OCI-LY3 (cell line): ENCODE measurements at regions not wholly inside any gene's neighbourhood (a gene's known extent, or its start where the extent isn't known, plus 50 kb on each side); places are given as distances from the start of the nearest gene placed in this dataset.

Source experiments
- H2AFZ ChIP-seq: fragments of 200-600, 300-600 bp; shearing (Covaris generic); 2 replicates; pipeline ENCODE4 v1.6.0; 2014; ENCODE audit warnings: antibody characterized with exemption, low read depth, low read length
- H3K27ac ChIP-seq: fragments of 200-600, 300-600 bp; sonication (generic); 2 replicates; pipeline ENCODE4 v1.5.1; 2014; ENCODE audit warnings: mild to moderate bottlenecking, low read length, moderate library complexity, mixed read lengths
- H3K27me3 ChIP-seq: fragments of 200-600, 300-600 bp; sonication (generic); 2 replicates; pipeline ENCODE4 v1.6.1; 2014; ENCODE audit warnings: low read depth, low read length, mixed read lengths
- H3K36me3 ChIP-seq: fragments of 200-600, 300-600 bp; sonication (generic); replicated peaks from 2 replicates; pipeline ENCODE3; 2014; ENCODE audit warnings: low read depth, low read length, mixed read lengths
- H3K4me1 ChIP-seq: fragments of 300-600, 200-600 bp; sonication (generic); 2 replicates; pipeline ENCODE4 v1.6.1; 2014; ENCODE audit warnings: low read length, mixed read lengths
- H3K4me2 ChIP-seq: fragments of 200-600, 300-600 bp; sonication (generic); 2 replicates; pipeline ENCODE4 v1.6.1; 2014; ENCODE audit warnings: low read length, mixed read lengths
- H3K4me3 ChIP-seq: fragments of 300-600, 200-600 bp; sonication (generic); 2 replicates; pipeline ENCODE4 v1.5.1; 2014; ENCODE audit warnings: antibody characterized with exemption, mild to moderate bottlenecking, low read length, moderate library complexity
- H3K79me2 ChIP-seq: fragments of 300-600, 200-600 bp; shearing (Covaris generic); 2 replicates; pipeline ENCODE4 v1.6.1; 2014; ENCODE audit warnings: mild to moderate bottlenecking, low read length, mixed read lengths
- H3K9ac ChIP-seq: fragments of 300-600, 200-600 bp; shearing (Covaris generic); 2 replicates; pipeline ENCODE4 v1.6.0; 2014; ENCODE audit warnings: mild to moderate bottlenecking, low read length, moderate library complexity
- H3K9me3 ChIP-seq: fragments of 200-600, 300-600 bp; shearing (Covaris generic); 2 replicates; pipeline ENCODE4 v1.6.1; 2014; ENCODE audit warnings: low read length, mixed read lengths; ENCODE audit not compliant: insufficient read depth
- H4K20me1 ChIP-seq: fragments of 200-600, 300-600 bp; sonication (generic); 2 replicates; pipeline ENCODE4 v1.6.1; 2016; ENCODE audit warnings: low read length, mixed read lengths; ENCODE audit not compliant: insufficient read depth
- EZH2phosphoT487 ChIP-seq: fragments of 200-600 bp; shearing (Covaris generic); IDR thresholded peaks from 2 replicates; pipeline ENCODE4 v1.6.1; 2018; ENCODE audit warnings: antibody characterized with exemption, mixed run types, low read depth
- TF ChIP-seq, protein P1 (sequence below): fragments of 200-600, 300-600 bp; sonication (generic); IDR thresholded peaks from 2 replicates; pipeline ENCODE4 v1.5.1; 2014; ENCODE audit warnings: antibody characterized with exemption, low read length, low read depth

DNA sequence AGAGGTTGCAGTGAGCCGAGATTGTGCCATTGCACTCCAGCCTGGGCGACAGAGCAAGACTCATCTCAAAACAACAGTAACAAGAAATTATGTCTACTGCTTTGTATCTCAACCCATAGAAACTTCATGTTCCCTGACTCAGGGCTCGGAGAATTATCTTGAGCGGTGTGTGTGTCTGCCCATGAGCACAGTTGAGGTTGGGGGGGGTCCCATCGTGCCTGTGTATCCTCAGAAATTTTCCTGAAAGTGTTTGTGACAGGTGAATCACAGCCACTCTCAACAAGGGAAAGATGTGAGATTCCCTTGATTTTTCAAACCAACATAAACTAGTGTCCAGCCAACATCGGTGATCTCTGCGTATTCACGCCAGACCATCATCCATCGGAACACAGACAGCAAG, 319.1 kb downstream of the ASMT start:
- Histone ChIP-seq H3K79me2 (no peaks in the 10 kb centered on the region), H4K20me1 (no peaks in the 10 kb centered on the region), H3K9me3 (no peaks in the 10 kb centered on the region), H3K9ac (no peak overlapping the region), H3K4me2 (no peak overlapping the region), H3K27ac (no peak overlapping the region), H3K4me1 (peaks cover 16% of the 10 kb centered on the region; the same call in 1 of the 2 replicates), H3K4me3 (no peak overlapping the region), H2AFZ (no peak overlapping the region), H3K36me3 (peaks cover 5% of the 10 kb centered on the region), H3K27me3 (no peaks in the 10 kb centered on the region)
- no peak for TF ChIP-seq EZH2phosphoT487
- TF ChIP-seq, protein P1, sequence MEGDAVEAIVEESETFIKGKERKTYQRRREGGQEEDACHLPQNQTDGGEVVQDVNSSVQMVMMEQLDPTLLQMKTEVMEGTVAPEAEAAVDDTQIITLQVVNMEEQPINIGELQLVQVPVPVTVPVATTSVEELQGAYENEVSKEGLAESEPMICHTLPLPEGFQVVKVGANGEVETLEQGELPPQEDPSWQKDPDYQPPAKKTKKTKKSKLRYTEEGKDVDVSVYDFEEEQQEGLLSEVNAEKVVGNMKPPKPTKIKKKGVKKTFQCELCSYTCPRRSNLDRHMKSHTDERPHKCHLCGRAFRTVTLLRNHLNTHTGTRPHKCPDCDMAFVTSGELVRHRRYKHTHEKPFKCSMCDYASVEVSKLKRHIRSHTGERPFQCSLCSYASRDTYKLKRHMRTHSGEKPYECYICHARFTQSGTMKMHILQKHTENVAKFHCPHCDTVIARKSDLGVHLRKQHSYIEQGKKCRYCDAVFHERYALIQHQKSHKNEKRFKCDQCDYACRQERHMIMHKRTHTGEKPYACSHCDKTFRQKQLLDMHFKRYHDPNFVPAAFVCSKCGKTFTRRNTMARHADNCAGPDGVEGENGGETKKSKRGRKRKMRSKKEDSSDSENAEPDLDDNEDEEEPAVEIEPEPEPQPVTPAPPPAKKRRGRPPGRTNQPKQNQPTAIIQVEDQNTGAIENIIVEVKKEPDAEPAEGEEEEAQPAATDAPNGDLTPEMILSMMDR, result no peak

DNA sequence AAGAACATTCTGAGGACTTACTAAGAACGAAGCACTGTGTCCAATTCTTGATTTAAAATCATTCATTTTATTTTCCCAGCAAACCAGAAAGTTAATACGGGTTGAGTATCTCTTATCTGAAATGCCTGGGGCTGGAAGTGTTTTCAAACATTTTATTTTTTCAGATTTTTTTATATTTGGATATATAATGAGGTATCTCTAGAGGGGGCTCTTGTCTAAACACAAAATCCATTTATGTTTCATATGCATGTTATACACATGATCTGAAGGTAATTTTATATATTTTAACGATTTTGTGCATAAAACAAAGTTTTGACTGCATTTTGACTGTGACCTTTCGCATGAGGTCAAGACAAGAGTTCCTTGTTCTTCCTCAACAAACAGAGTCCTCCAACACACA, 320.9 kb downstream of the ASMT start:
- Histone ChIP-seq H3K9ac (no peak overlapping the region), H3K79me2 (no peaks in the 10 kb centered on the region), H3K4me2 (0 out of 2 replicates have a peak overlapping the region, but pooled peaks have one; percentile 50), H3K4me3 (no peak overlapping the region), H2AFZ (no peak overlapping the region), H3K4me1 (peaks cover 16% of the 10 kb centered on the region; the same call in 1 of the 2 replicates), H4K20me1 (no peaks in the 10 kb centered on the region), H3K27ac (no peak overlapping the region), H3K9me3 (no peaks in the 10 kb centered on the region), H3K36me3 (peaks cover 5% of the 10 kb centered on the region), H3K27me3 (no peaks in the 10 kb centered on the region)
- TF ChIP-seq, protein P1, result 0 out of 2 replicates have a peak, but pooled peaks have one; percentile 7
- TF ChIP-seq EZH2phosphoT487, result no peak

DNA sequence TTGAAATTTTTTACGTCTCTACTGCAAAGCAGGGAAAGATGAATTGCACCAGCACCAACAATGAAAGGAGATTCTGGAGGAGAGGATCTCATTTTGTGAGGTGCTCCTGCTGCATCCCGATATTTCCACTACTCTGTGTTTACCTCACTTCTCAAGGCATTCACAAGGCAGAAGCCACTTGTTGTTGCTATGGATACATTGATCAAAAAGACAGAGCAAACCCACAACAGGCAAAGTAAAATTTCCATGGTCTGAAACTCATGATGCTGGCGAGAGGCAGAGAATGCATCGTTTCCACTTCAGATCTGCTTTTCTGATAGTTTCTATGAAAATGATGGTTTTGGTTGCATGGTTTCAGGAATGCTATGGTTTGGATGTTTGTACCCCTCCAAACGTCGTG, 323.3 kb downstream of the ASMT start:
- H3K9ac ChIP-seq, result no peak overlapping the region
- TF ChIP-seq EZH2phosphoT487, result no peak
- TF ChIP-seq, protein P1, result no peak

DNA sequence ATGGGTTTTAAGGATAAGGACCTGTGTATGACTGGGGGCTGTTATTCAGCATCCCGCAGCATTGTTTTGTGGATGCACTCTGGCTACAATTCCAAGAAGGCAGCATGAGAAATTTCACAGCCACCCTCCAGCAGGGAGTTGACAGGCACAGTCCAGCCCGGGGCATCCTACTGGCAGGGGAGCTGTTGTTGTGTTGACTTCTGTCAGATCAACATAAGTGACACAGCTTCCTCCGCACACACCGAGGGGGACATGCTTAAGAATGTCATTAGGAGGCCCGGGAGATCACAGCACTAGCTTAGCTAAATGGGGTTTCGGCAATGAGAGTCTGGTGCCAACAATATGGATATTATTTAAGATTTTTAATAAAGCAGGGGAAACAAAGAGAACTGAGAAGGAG, 326.5 kb downstream of the ASMT start:
- Histone ChIP-seq H3K9ac (no peak overlapping the region), H3K4me3 (no peak overlapping the region), H3K4me1 (no peaks in the 10 kb centered on the region), H3K79me2 (no peaks in the 10 kb centered on the region), H3K27me3 (no peaks in the 10 kb centered on the region), H3K36me3 (peaks cover 5% of the 10 kb centered on the region), H3K9me3 (no peaks in the 10 kb centered on the region), H2AFZ (no peak overlapping the region), H3K27ac (no peak overlapping the region), H4K20me1 (no peaks in the 10 kb centered on the region), H3K4me2 (no peak overlapping the region)
- TF ChIP-seq, protein P1, result no peak
- TF ChIP-seq EZH2phosphoT487, result no peak

More for the DNA sequence above, 323.3 kb downstream of the ASMT start:
- no peak overlapping the region for H2AFZ ChIP-seq
- H3K36me3 ChIP-seq, result peaks cover 5% of the 10 kb centered on the region
- H3K79me2 ChIP-seq, result no peaks in the 10 kb centered on the region
- no peaks in the 10 kb centered on the region for H3K9me3 ChIP-seq
- no peak overlapping the region for H3K4me2 ChIP-seq
- no peak overlapping the region for H3K4me3 ChIP-seq
- H3K27ac ChIP-seq, result no peak overlapping the region
- peaks cover 16% of the 10 kb centered on the region; the same call in 1 of the 2 replicates for H3K4me1 ChIP-seq
- no peaks in the 10 kb centered on the region for H3K27me3 ChIP-seq
- H4K20me1 ChIP-seq, result no peaks in the 10 kb centered on the region
